H1 (cell line): ENCODE measurements at regions not wholly inside any gene's neighbourhood (a gene's known extent, or its start where the extent isn't known, plus 50 kb on each side); places are given as distances from the start of the nearest gene placed in this dataset.

Source experiments
- CTCF ChIA-PET: fragments of 300-600 bp; sonication (Branson Sonifier 250); formaldehyde crosslinking; loops from one replicate; lab custom pipeline; 2021; ENCODE audit not compliant: partially characterized antibody; lab: Charles Lee
- POLR2A ChIA-PET: fragments of 300-600 bp; sonication (Branson Sonifier 250); formaldehyde crosslinking; loops from one replicate; lab custom pipeline; 2021; ENCODE audit warnings: inconsistent platforms; ENCODE audit not compliant: partially characterized antibody; lab: Charles Lee
- DNase-seq, 2 experiments: peaks; one replicate each; pipeline versions ENCODE4 v3.0.0 to v3.0.0-alpha.2; 2010 to 2022; ENCODE audit warnings: low spot score in 2 of 2, low read depth in 1 of 2, mixed read lengths in 1 of 2
- FAIRE-seq: peaks from 2 replicates; lab custom pipeline; 2011; peaks lifted over from hg19 to GRCh38; lab: Jason Lieb, UNC
- H2AFZ ChIP-seq: 2 replicates; pipeline ENCODE4 v1.8.1; 2012; ENCODE audit warnings: low read length, inconsistent platforms
- H2AK5ac ChIP-seq: 2 replicates; pipeline ENCODE4 v1.6.1; 2013; ENCODE audit warnings: low read depth, low read length
- H2BK120ac ChIP-seq: replicated peaks from 2 replicates; pipeline ENCODE3; 2013; ENCODE audit warnings: low read depth, low read length, inconsistent platforms
- H2BK12ac ChIP-seq: 2 replicates; pipeline ENCODE4 v1.6.1; 2013; ENCODE audit warnings: low read depth, low read length
- H2BK15ac ChIP-seq: 2 replicates; pipeline ENCODE4 v1.6.1; 2013; ENCODE audit warnings: low read length
- H2BK20ac ChIP-seq: 2 replicates; pipeline ENCODE4 v1.6.1; 2013; ENCODE audit warnings: low read length
- H2BK5ac ChIP-seq: 2 replicates; pipeline ENCODE4 v1.6.1; 2013; ENCODE audit warnings: low read depth, low read length
- H3K14ac ChIP-seq: 2 replicates; pipeline ENCODE4 v1.6.1; 2013; ENCODE audit warnings: inconsistent platforms; ENCODE audit not compliant: insufficient read length
- H3K18ac ChIP-seq: 2 replicates; pipeline ENCODE4 v1.6.1; 2013; ENCODE audit warnings: low read length; ENCODE audit errors: extremely low read depth
- H3K23ac ChIP-seq: 2 replicates; pipeline ENCODE4 v1.6.1; 2013; ENCODE audit warnings: inconsistent platforms; ENCODE audit not compliant: insufficient read length
- H3K23me2 ChIP-seq: 2 replicates; pipeline ENCODE4 v1.6.1; 2013; ENCODE audit warnings: low read depth, low read length
- H3K27ac ChIP-seq: 2 replicates; pipeline ENCODE4 v1.6.1; 2011; ENCODE audit warnings: low read depth, low read length, inconsistent platforms
- H3K27me3 ChIP-seq, 4 experiments: replicated peaks in 1 of 4; 1 replicate in 1 of 4; 2 replicates in 3 of 4; pipeline versions ENCODE4 v1.6.1 to v1.8.1; 2011 to 2013; ENCODE audit warnings: low read length in 3 of 4, mild to moderate bottlenecking in 3 of 4, inconsistent platforms in 2 of 4, mixed read lengths in 2 of 4, moderate library complexity in 1 of 4; ENCODE audit not compliant: control insufficient read depth in 3 of 4, insufficient read depth in 3 of 4; ENCODE audit errors: extremely low read depth in 1 of 4
- H3K36me3 ChIP-seq, 4 experiments: 2 replicates each; pipeline versions ENCODE4 v1.6.1 to v1.8.1; 2011 to 2013; ENCODE audit warnings: mild to moderate bottlenecking in 4 of 4, low read length in 3 of 4, moderate library complexity in 2 of 4, control low read depth in 1 of 4, inconsistent platforms in 1 of 4; ENCODE audit not compliant: insufficient read depth in 4 of 4, control insufficient read depth in 2 of 4
- H3K4ac ChIP-seq: replicated peaks from 2 replicates; pipeline ENCODE3; 2013; ENCODE audit warnings: low read length, low read depth, mixed read lengths, inconsistent platforms; ENCODE audit not compliant: insufficient read length
- H3K4me1 ChIP-seq, 4 experiments: replicated peaks in 1 of 4; 1 replicate in 1 of 4; 2 replicates in 3 of 4; pipeline versions ENCODE4 v1.6.1 to v1.8.1; 2011 to 2013; ENCODE audit warnings: low read length in 3 of 4, inconsistent platforms in 2 of 4, mixed read lengths in 1 of 4; ENCODE audit not compliant: insufficient read depth in 4 of 4, control insufficient read depth in 3 of 4
- H3K4me2 ChIP-seq, 2 experiments: 2 replicates each; pipeline versions ENCODE4 v1.6.1 to v1.8.1; 2011 to 2013; ENCODE audit warnings: low read depth in 2 of 2, low read length in 2 of 2, control low read depth in 1 of 2, inconsistent platforms in 1 of 2, mild to moderate bottlenecking in 1 of 2; ENCODE audit not compliant: insufficient read depth in 1 of 2
- H3K4me3 ChIP-seq, 4 experiments: fragments of 200-600, 300-600 bp in 1 of 4; sonication (generic), shearing (Covaris generic), sonication (Bioruptor Twin) in 1 of 4; 2 replicates each; pipeline versions ENCODE4 v1.5.1 to v1.8.1; 2011 to 2016; ENCODE audit warnings: low read length in 4 of 4, low read depth in 3 of 4, control low read depth in 2 of 4, inconsistent platforms in 2 of 4, mild to moderate bottlenecking in 2 of 4, mixed read lengths in 1 of 4, moderate library complexity in 1 of 4; ENCODE audit not compliant: insufficient read depth in 2 of 4; ENCODE audit errors: extremely low read depth in 1 of 4
- H3K56ac ChIP-seq: replicated peaks from 2 replicates; pipeline ENCODE3; 2013; ENCODE audit warnings: low read depth, mild to moderate bottlenecking, mixed read lengths, low read length, inconsistent platforms; ENCODE audit not compliant: insufficient read length
- H3K79me1 ChIP-seq: 2 replicates; pipeline ENCODE4 v1.6.1; 2013; ENCODE audit warnings: low read depth, low read length, control low read depth
- H3K79me2 ChIP-seq, 2 experiments: 2 replicates each; pipeline versions ENCODE4 v1.6.1 to v1.8.1; 2012 to 2013; ENCODE audit warnings: low read length in 2 of 2, mild to moderate bottlenecking in 2 of 2, inconsistent platforms in 1 of 2; ENCODE audit not compliant: insufficient read depth in 2 of 2, control insufficient read depth in 1 of 2
- H3K9ac ChIP-seq, 4 experiments: replicated peaks in 1 of 4; 1 replicate in 1 of 4; 2 replicates in 3 of 4; pipeline versions ENCODE4 v1.6.1 to v1.8.1; 2011 to 2013; ENCODE audit warnings: low read depth in 3 of 4, low read length in 3 of 4, control low read depth in 2 of 4, mild to moderate bottlenecking in 2 of 4, moderate library complexity in 2 of 4, inconsistent platforms in 1 of 4; ENCODE audit errors: extremely low read depth in 1 of 4
- H3K9me3 ChIP-seq, 2 experiments: 2 replicates each; pipeline versions ENCODE4 v1.6.1 to v1.8.1; 2012 to 2013; ENCODE audit warnings: mild to moderate bottlenecking in 2 of 2, moderate library complexity in 2 of 2, control low read depth in 1 of 2, inconsistent platforms in 1 of 2, low read depth in 1 of 2, low read length in 1 of 2, mixed read lengths in 1 of 2; ENCODE audit not compliant: insufficient read depth in 2 of 2
- H4K20me1 ChIP-seq, 2 experiments: replicated peaks in 1 of 2; 2 replicates each; pipeline versions ENCODE3 to v1.8.1; 2011 to 2013; ENCODE audit warnings: inconsistent platforms in 2 of 2, low read length in 2 of 2, mild to moderate bottlenecking in 1 of 2; ENCODE audit not compliant: insufficient read depth in 2 of 2, control insufficient read depth in 1 of 2
- H4K5ac ChIP-seq: 2 replicates; pipeline ENCODE4 v1.6.1; 2013; ENCODE audit warnings: low read length, low read depth, mixed read lengths, inconsistent platforms; ENCODE audit not compliant: insufficient read length
- H4K8ac ChIP-seq: 2 replicates; pipeline ENCODE4 v1.8.0; 2013; ENCODE audit warnings: mild to moderate bottlenecking, moderate library complexity, low read length, inconsistent platforms; ENCODE audit not compliant: insufficient read depth; ENCODE audit errors: extremely low read depth
- H4K91ac ChIP-seq: replicated peaks from 2 replicates; pipeline ENCODE3; 2013; ENCODE audit warnings: low read length, mixed read lengths, inconsistent platforms; ENCODE audit not compliant: insufficient read length
- CBX5 ChIP-seq: fragments of 300-800, 300-1000 bp; sonication (generic); IDR thresholded peaks from 2 replicates; pipeline ENCODE4 v1.7.1; 2016; ENCODE audit warnings: antibody characterized with exemption, low read length, low read depth
- CEBPB ChIP-seq: IDR thresholded peaks from 2 replicates; pipeline ENCODE4 v1.6.1; 2012; ENCODE audit warnings: low read depth, low read length
- CHD1 ChIP-seq: IDR thresholded peaks from 2 replicates; pipeline ENCODE4 v1.6.1; 2012; ENCODE audit warnings: low read depth, low read length, improper control_type of control experiment
- GTF2F1 ChIP-seq: IDR thresholded peaks from 2 replicates; pipeline ENCODE4 v1.6.1; 2012; ENCODE audit warnings: low read depth, low read length, improper control_type of control experiment, borderline replicate concordance
- MAFK ChIP-seq: IDR thresholded peaks from 2 replicates; pipeline ENCODE4 v1.6.1; 2012; ENCODE audit warnings: low read depth, mild to moderate bottlenecking, improper control_type of control experiment, low read length
- NANOG ChIP-seq: IDR thresholded peaks from 2 replicates; pipeline ENCODE4 v1.6.1; 2011; ENCODE audit warnings: low read length, low read depth, mild to moderate bottlenecking, inconsistent platforms; ENCODE audit not compliant: insufficient read depth, poor library complexity, severe bottlenecking
- POU5F1 ChIP-seq: IDR thresholded peaks from 2 replicates; pipeline ENCODE4 v1.6.1; 2011; ENCODE audit warnings: low read depth, mild to moderate bottlenecking, low read length, moderate library complexity
- SIRT6 ChIP-seq: IDR thresholded peaks from one replicate; pipeline ENCODE4 v1.7.1; 2012; ENCODE audit warnings: low read length, inconsistent platforms
- TCF12 ChIP-seq: IDR thresholded peaks from 2 replicates; pipeline ENCODE4 v1.6.1; 2011; ENCODE audit warnings: low read depth, mild to moderate bottlenecking, low read length
- WGBS, 2 experiments: shearing (Covaris generic) in 1 of 2; methylation state at CpG; one replicate each; pipeline versions ENCODE4 v1.1.6 to v1.1.7; 2013 to 2015; ENCODE audit warnings: low lambda C conversion rate in 2 of 2, mixed read lengths in 2 of 2, inconsistent platforms in 1 of 2, low coverage in 1 of 2, missing lambda C conversion rate in 1 of 2; ENCODE audit not compliant: insufficient replicate concordance in 2 of 2, insufficient coverage in 1 of 2, insufficient read length in 1 of 2; ENCODE audit errors: extremely low coverage in 1 of 2, missing lambda C conversion rate in 1 of 2; 5-methylcytosine and 5-hydroxymethylcytosine counted together

DNA sequence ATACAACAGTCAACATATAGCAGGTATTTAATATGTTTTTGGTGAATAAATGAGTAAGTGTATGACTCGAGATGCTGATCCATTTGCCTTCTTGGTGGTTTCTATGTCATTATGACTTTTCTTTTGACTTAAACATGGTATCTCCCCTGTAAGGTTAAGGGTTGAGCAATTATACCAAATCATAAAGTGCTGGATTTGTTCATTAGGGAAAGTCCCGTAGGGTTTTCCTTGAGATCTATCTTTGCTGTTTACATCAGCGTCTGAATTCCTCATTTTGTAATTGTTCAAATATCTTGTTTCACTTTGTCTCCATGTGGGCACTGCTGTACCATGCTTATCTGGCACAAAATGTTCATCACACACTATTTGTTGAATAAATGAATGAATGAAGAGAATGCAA, 562.6 kb downstream of the EDEM1 start:
- FAIRE-seq, result no peak
- Histone ChIP-seq H2BK20ac (no peak overlapping the region), H2BK12ac (no peak overlapping the region)

More for the DNA sequence above, 562.6 kb downstream of the EDEM1 start:
- Histone ChIP-seq H3K23ac (no peak overlapping the region), H3K14ac (no peak overlapping the region), H4K5ac (no peak overlapping the region), H3K79me1 (no peaks in the 10 kb centered on the region), H4K8ac (no peak overlapping the region), H3K9ac (no peak overlapping the region), H3K23me2 (no peaks in the 10 kb centered on the region; the same call in 1 of the 2 replicates), H2AK5ac (no peak overlapping the region), H3K18ac (no peak overlapping the region), H3K36me3 (no peaks in the 10 kb centered on the region), H3K4me1 (no peaks in the 10 kb centered on the region; a peak in 1 of 7 replicates), H3K79me2 (no peaks in the 10 kb centered on the region), H3K27me3 (no peaks in the 10 kb centered on the region), H3K56ac (no peak overlapping the region), H3K4ac (no peak overlapping the region), H2BK5ac (no peak overlapping the region), H3K4me2 (no peak overlapping the region), H4K20me1 (no peaks in the 10 kb centered on the region), H2BK15ac (no peak overlapping the region), H3K27ac (no peak overlapping the region), H2AFZ (no peak overlapping the region), H3K9me3 (no peaks in the 10 kb centered on the region), H4K91ac (no peak overlapping the region), H3K4me3 (no peak overlapping the region), H2BK120ac (no peak overlapping the region)
- WGBS, 2 experiments, result 93% methylated on average over 3 of the region's 3 CpGs; no CpG with 5 or more reads in 1 of the 2 experiments
- CTCF ChIA-PET, result interaction anchor here (0.8 kb wide), 1 partner anchor 19 kb away, joined by 3 read pairs; no protein-coding TSS in a partner anchor
- DNase-seq, result no peak
- POLR2A ChIA-PET, result no interaction called here
- no peak for TF ChIP-seq CHD1
- no peak for TF ChIP-seq GTF2F1
- TF ChIP-seq CEBPB, result no peak
- TF ChIP-seq MAFK, result no peak
- TF ChIP-seq TCF12, result no peak
- TF ChIP-seq POU5F1, result no peak
- no peak for TF ChIP-seq NANOG
- TF ChIP-seq SIRT6, result no peak
- no peak for TF ChIP-seq CBX5
